SK-N-MC (cell line): ENCODE measurements at regions not wholly inside any gene's neighbourhood (a gene's known extent, or its start where the extent isn't known, plus 50 kb on each side); places are given as distances from the start of the nearest gene placed in this dataset.
"Not testable (repeated sequence)": the region's sequence is repeated elsewhere in the genome, so short reads cannot be mapped to it uniquely, and the experiment has no call there.

ENCODE experiments used
- EZH2 ChIP-seq: fragments of 200-600 bp; sonication (generic); IDR thresholded peaks from one replicate; pipeline ENCODE4 v1.6.1; 2017; ENCODE audit warnings: antibody characterized with exemption
- POLR2AphosphoS5 ChIP-seq: IDR thresholded peaks from 2 replicates; pipeline ENCODE4 v1.6.1; 2012; ENCODE audit warnings: mild to moderate bottlenecking, low read depth, low read length, borderline replicate concordance

- TF ChIP-seq EZH2, POLR2AphosphoS5: not testable (repeated sequence)
Observed at GRCh38 chr12:39669539-39669938, 49.9 kb upstream of the ABCD2 start.
